HG03520 (cell line): ENCODE measurements at regions not wholly inside any gene's neighbourhood (a gene's known extent, or its start where the extent isn't known, plus 50 kb on each side); places are given as distances from the start of the nearest gene placed in this dataset.
"Not testable (repeated sequence)": the region's sequence is repeated elsewhere in the genome, so short reads cannot be mapped to it uniquely, and the experiment has no call there.

Source experiments
- ATAC-seq: cut with Tn5 transposase; IDR thresholded peaks from one replicate; pipeline ENCODE4 v1.9.1; 2021; ENCODE audit warnings: mild to moderate bottlenecking, moderate library complexity; ENCODE audit not compliant: unreplicated experiment

GRCh38 chr5:10921160-10921559, 160.1 kb upstream of the DAP start:
- no peak for ATAC-seq

GRCh38 chr5:10920400-10920799, 159.4 kb upstream of the DAP start:
- ATAC-seq: no peak

- no peak for ATAC-seq
Measured at GRCh38 chr5:10914741-10915480, 153.9 kb upstream of the DAP start.

- no peak for ATAC-seq
Measured at GRCh38 chr5:10913841-10914240, 152.8 kb upstream of the DAP start.

GRCh38 chr5:10913181-10913810, 152.3 kb upstream of the DAP start:
- ATAC-seq: no peak

GRCh38 chr5:10912435-10912834, 151.4 kb upstream of the DAP start:
- ATAC-seq: no peak

GRCh38 chr5:10910261-10910660, 149.2 kb upstream of the DAP start:
- no peak for ATAC-seq

- ATAC-seq: no peak
Measured at GRCh38 chr5:10904862-10905432, 143.9 kb upstream of the DAP start.

- no peak for ATAC-seq
Measured at GRCh38 chr5:10903786-10904560, 142.9 kb upstream of the DAP start.

- no peak for ATAC-seq
Measured at GRCh38 chr5:10902145-10902544, 141.1 kb upstream of the DAP start.

- no peak for ATAC-seq
Measured at GRCh38 chr5:10898514-10898913, 137.5 kb upstream of the DAP start.

GRCh38 chr5:10896016-10896415, 135.0 kb upstream of the DAP start:
- no peak for ATAC-seq

GRCh38 chr5:10894445-10895054, 133.5 kb upstream of the DAP start:
- no peak for ATAC-seq

- no peak for ATAC-seq
Measured at GRCh38 chr5:10892911-10893215, 131.8 kb upstream of the DAP start.

- ATAC-seq: no peak
Measured at GRCh38 chr5:10892147-10892910, 131.3 kb upstream of the DAP start.

GRCh38 chr5:10891193-10891592, 130.2 kb upstream of the DAP start:
- no peak for ATAC-seq

- no peak for ATAC-seq
Measured at GRCh38 chr5:10886497-10886896, 125.5 kb upstream of the DAP start.

GRCh38 chr5:10885026-10885425, 124.0 kb upstream of the DAP start:
- ATAC-seq: no peak

GRCh38 chr5:10883945-10884344, 122.9 kb upstream of the DAP start:
- not testable (repeated sequence) for ATAC-seq

- ATAC-seq: no peak
Measured at GRCh38 chr5:10880934-10881333, 119.9 kb upstream of the DAP start.

- ATAC-seq: not testable (repeated sequence)
Measured at GRCh38 chr5:10876996-10877395, 116.0 kb upstream of the DAP start.
